ENCODE measurements at regions not wholly inside any gene's neighbourhood (a gene's known extent, or its start where the extent isn't known, plus 50 kb on each side); places are given as distances from the start of the nearest gene placed in this dataset.

DNA sequence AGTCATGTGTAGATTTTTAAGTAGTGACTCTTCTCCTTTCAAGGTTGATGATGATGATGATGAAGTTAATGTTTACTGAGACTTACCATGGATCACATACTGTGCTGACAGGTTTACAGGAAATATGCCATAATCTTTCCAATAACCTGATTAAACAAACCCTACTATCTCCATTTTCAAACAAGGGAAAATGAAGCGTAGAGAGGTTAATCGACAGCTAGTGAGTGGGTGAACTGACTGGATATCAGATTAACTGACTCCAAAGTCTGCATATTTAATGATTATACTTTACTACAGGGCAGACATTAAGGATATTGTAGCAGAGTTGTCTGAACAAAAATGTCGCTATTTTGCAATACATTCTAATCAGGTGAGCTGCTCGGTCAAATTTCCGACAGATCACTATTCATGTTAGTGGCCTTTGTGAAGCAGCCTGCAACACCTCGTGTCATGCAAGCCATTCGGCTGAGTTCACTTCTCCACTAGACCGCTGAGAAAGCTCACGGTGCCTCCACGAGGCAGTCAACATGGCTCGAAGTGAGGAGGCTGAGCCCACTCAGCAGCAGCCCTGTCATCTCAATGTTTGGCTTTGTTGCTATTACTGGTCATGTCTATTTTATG, 264.2 kb downstream of the NFKBIZ start:
- TF ChIP-seq POLR2A (IDR thresholded peaks at IDR 0.05) (no peak), EP300 (IDR thresholded peaks at IDR 0.05) (no peak)
- TF ChIP-seq, protein P1, sequence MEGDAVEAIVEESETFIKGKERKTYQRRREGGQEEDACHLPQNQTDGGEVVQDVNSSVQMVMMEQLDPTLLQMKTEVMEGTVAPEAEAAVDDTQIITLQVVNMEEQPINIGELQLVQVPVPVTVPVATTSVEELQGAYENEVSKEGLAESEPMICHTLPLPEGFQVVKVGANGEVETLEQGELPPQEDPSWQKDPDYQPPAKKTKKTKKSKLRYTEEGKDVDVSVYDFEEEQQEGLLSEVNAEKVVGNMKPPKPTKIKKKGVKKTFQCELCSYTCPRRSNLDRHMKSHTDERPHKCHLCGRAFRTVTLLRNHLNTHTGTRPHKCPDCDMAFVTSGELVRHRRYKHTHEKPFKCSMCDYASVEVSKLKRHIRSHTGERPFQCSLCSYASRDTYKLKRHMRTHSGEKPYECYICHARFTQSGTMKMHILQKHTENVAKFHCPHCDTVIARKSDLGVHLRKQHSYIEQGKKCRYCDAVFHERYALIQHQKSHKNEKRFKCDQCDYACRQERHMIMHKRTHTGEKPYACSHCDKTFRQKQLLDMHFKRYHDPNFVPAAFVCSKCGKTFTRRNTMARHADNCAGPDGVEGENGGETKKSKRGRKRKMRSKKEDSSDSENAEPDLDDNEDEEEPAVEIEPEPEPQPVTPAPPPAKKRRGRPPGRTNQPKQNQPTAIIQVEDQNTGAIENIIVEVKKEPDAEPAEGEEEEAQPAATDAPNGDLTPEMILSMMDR (IDR thresholded peaks at IDR 0.05), result no peak
